GM13977 (cell line): ENCODE measurements at regions not wholly inside any gene's neighbourhood (a gene's known extent, or its start where the extent isn't known, plus 50 kb on each side); places are given as distances from the start of the nearest gene placed in this dataset.

Source experiments
- DNase-seq: peaks from one replicate; pipeline ENCODE4 v3.0.0; 2012; ENCODE audit warnings: low spot score
- in situ Hi-C: fragments of 300-500 bp; cut with MboI; formaldehyde crosslinking; loops from one replicate; pipeline ENCODE4 v1.12.0; 2022; ENCODE audit warnings: low sequenced_read_pairs, low pct_unique_long_range_greater_than_20kb, mixed read lengths, inconsistent platforms; ENCODE audit not compliant: unreplicated experiment
- TF ChIP-seq, protein P1 (sequence below): IDR thresholded peaks from 2 replicates; pipeline ENCODE4 v1.5.1; 2012; ENCODE audit warnings: mild to moderate bottlenecking, control low read depth; ENCODE audit not compliant: insufficient read depth; ENCODE audit errors: extremely low read depth, missing control alignments

- DNase-seq, result no peak
- TF ChIP-seq, protein P1, sequence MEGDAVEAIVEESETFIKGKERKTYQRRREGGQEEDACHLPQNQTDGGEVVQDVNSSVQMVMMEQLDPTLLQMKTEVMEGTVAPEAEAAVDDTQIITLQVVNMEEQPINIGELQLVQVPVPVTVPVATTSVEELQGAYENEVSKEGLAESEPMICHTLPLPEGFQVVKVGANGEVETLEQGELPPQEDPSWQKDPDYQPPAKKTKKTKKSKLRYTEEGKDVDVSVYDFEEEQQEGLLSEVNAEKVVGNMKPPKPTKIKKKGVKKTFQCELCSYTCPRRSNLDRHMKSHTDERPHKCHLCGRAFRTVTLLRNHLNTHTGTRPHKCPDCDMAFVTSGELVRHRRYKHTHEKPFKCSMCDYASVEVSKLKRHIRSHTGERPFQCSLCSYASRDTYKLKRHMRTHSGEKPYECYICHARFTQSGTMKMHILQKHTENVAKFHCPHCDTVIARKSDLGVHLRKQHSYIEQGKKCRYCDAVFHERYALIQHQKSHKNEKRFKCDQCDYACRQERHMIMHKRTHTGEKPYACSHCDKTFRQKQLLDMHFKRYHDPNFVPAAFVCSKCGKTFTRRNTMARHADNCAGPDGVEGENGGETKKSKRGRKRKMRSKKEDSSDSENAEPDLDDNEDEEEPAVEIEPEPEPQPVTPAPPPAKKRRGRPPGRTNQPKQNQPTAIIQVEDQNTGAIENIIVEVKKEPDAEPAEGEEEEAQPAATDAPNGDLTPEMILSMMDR, result no peak
- in situ Hi-C loops, result no loop called here
Observed at GRCh38 chr6:130676077-130676772, 151.0 kb upstream of the SMLR1 start.

GRCh38 chr6:130676773-130677144 is 150.4 kb upstream of the SMLR1 start:
- DNase-seq, result no peak
- in situ Hi-C loops, result no loop called here
- TF ChIP-seq, protein P1, result no peak

DNA sequence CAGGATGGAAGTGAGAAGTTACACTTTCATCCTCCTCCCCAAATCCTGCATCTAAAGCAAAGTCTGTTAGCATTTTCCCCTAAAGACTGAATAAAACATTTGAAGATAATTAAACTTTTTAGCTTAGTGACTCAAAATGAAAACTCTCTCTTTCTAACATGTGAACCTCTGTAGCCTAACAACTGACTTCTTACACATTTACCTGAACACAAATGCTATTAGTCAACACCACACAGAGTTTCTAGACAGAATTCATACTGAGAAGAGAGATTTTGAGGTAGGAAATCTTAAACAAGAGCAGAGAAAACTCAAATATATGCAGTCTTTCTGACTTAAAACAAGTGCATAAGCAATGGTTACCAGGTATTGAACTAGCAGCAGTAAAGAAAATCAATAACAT is 149.9 kb upstream of the SMLR1 start:
- TF ChIP-seq, protein P1, result no peak
- DNase-seq, result no peak
- in situ Hi-C loops, result no loop called here

DNA sequence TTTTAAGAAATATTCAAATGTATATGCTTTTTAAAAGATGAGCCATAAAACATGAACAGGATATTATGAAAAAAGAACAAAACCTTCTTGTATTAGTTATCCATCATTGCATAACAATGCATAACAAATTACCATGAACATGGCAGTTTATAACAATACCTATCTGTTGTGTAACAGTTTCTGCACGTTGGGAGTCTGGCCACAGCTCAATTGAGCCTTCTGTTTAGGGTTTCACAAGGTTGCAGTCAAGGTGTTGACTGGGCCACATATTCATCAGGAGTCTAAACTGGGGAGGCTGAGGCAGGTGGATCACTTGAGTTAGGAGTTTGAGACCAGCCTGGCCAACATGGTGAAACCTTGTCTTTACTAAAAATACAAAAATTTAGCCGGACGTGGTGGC is 149.4 kb upstream of the SMLR1 start:
- TF ChIP-seq, protein P1, result no peak
- DNase-seq, result no peak

DNA sequence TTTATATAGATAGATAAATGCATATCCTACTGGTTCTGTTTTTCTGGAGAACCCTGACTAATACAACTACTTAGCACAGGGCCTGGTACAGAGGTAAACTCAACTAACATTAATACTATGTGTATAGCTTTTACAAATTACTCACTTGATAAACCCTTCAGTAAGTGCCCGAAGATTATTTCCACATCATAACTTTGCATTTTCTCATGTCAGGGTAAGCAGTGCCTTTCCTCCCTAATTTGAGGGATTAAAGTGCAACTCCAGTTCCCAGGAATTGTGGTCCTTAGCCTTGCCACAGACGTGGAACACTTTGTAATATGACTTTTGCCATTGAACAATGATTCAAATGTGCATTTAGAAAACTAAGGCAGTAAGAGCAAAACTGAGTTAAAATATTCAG is 147.5 kb upstream of the SMLR1 start:
- in situ Hi-C loops, result no loop called here
- DNase-seq, result no peak
- TF ChIP-seq, protein P1, result no peak

More for the DNA sequence above, 149.4 kb upstream of the SMLR1 start:
- in situ Hi-C loops, result no loop called here

DNA sequence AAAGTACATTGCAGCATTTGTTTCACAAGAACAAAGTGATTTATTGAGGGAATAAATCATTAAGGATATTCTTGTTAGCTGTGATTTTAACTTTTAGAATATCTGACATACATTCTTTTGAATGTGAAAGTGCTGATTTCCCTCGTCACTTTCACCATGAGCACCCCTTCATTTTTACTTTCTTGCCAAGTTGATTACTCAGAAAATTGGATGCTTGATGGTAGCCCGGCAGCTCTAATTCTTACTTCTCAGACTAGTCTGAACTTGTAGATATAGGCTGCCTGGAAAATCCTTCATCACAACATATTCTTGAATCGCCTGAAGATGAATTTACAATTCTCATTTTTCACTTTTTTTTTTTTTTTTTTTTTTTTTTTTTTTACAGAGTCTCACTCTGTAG is 147.1 kb upstream of the SMLR1 start:
- no peak for DNase-seq
- in situ Hi-C loops, result no loop called here

More for the DNA sequence above, 147.1 kb upstream of the SMLR1 start:
- TF ChIP-seq, protein P1, result no peak
